Natural killer cell (primary cell): ENCODE measurements at regions not wholly inside any gene's neighbourhood (a gene's known extent, or its start where the extent isn't known, plus 50 kb on each side); places are given as distances from the start of the nearest gene placed in this dataset.

Source experiments
- ATAC-seq, 3 donors: fragments of 150-1000 bp in 2 of 3; fragments of 200-7000 bp in 1 of 3; cut with Tn5 transposase; 1 replicate in 1 of 3; 2 replicates in 2 of 3; pipeline ENCODE4 v1.10.0; 2021; ENCODE audit warnings: mild to moderate bottlenecking in 2 of 3, moderate library complexity in 2 of 3
- DNase-seq, 2 donors: peaks; one replicate each; pipeline versions ENCODE4 v3.0.0 to v3.0.0-alpha.2; 2013 to 2021; ENCODE audit warnings: mixed read lengths in 1 of 2
- H3K27ac ChIP-seq: one replicate; pipeline ENCODE4 v1.5.1; 2013; ENCODE audit warnings: mild to moderate bottlenecking, low read length
- H3K27me3 ChIP-seq: one replicate; pipeline ENCODE4 v1.6.1; 2013; ENCODE audit warnings: low read length; ENCODE audit not compliant: control insufficient read depth, insufficient read depth
- H3K36me3 ChIP-seq: one replicate; pipeline ENCODE4 v1.6.1; 2013; ENCODE audit warnings: low read length; ENCODE audit not compliant: control insufficient read depth, insufficient read depth
- H3K4me1 ChIP-seq: one replicate; pipeline ENCODE4 v1.6.1; 2013; ENCODE audit warnings: low read length; ENCODE audit not compliant: control insufficient read depth, insufficient read depth
- H3K4me3 ChIP-seq: one replicate; pipeline ENCODE4 v1.5.1; 2013; ENCODE audit warnings: low read length
- H3K9me3 ChIP-seq: one replicate; pipeline ENCODE4 v1.6.1; 2013; ENCODE audit warnings: low read length; ENCODE audit not compliant: control insufficient read depth, insufficient read depth
- H3K27ac Mint-ChIP-seq, 2 donors: one replicate each; pipeline ENCODE4 v1.8.0; 2022; ENCODE audit warnings: mild to moderate bottlenecking in 2 of 2, mixed read lengths in 2 of 2, moderate library complexity in 1 of 2
- H3K27me3 Mint-ChIP-seq, 2 donors: one replicate each; pipeline ENCODE4 v1.8.0; 2022; ENCODE audit warnings: low read depth in 2 of 2, mixed read lengths in 2 of 2
- H3K36me3 Mint-ChIP-seq: one replicate; pipeline ENCODE4 v1.8.0; 2022; ENCODE audit warnings: mixed read lengths
- H3K4me1 Mint-ChIP-seq, 2 donors: one replicate each; pipeline ENCODE4 v1.8.0; 2022; ENCODE audit warnings: mixed read lengths in 2 of 2
- H3K4me3 Mint-ChIP-seq: one replicate; pipeline ENCODE4 v1.8.0; 2022; ENCODE audit warnings: mild to moderate bottlenecking, moderate library complexity, mixed read lengths
- H3K9me3 Mint-ChIP-seq, 2 donors: one replicate each; pipeline ENCODE4 v1.8.0; 2022; ENCODE audit warnings: mixed read lengths in 2 of 2
- CTCF ChIP-seq: fragments of 200-600 bp; IDR thresholded peaks from one replicate; pipeline ENCODE4 v1.8.0; 2022; ENCODE audit warnings: antibody characterized with exemption
- WGBS: methylation state at CpG from one replicate; pipeline ENCODE4 v1.1.7; 2013; ENCODE audit warnings: missing lambda C conversion rate; ENCODE audit not compliant: insufficient coverage; 5-methylcytosine and 5-hydroxymethylcytosine counted together
- intact Hi-C: fragments of 100-400 bp; cut with micrococcal nuclease; formaldehyde crosslinking; loops from one replicate; pipeline ENCODE4 v1.14.2; 2022

- peaks cover 0 to 12% of the 10 kb centered on the region in 2 donors for H3K27me3 Mint-ChIP-seq
- no peak for ATAC-seq
Observed at GRCh38 chrX:44708470-44708869, 135.4 kb upstream of the DUSP21 start.

GRCh38 chrX:44705817-44706551 is 137.8 kb upstream of the DUSP21 start:
- 93% methylated on average over 8 of the region's 8 CpGs for WGBS
- Mint-ChIP-seq H3K4me1 (no peaks in the 10 kb centered on the region), H3K27me3 (peaks cover 0 to 17% of the 10 kb centered on the region in 2 donors), H3K4me3 (no peak overlapping the region), H3K9me3 (no peaks in the 10 kb centered on the region), H3K36me3 (no peaks in the 10 kb centered on the region), H3K27ac (no peak overlapping the region)
- DNase-seq = no peak
- no peaks in the 10 kb centered on the region for H3K36me3 ChIP-seq
- no peaks in the 10 kb centered on the region for H3K9me3 ChIP-seq
- intact Hi-C loops = no loop called here
- no peaks in the 10 kb centered on the region for H3K4me1 ChIP-seq
- H3K4me3 ChIP-seq = no peak overlapping the region
- H3K27ac ChIP-seq = no peak overlapping the region
- no peak for TF ChIP-seq CTCF
- ATAC-seq = no peak
- no peaks in the 10 kb centered on the region for H3K27me3 ChIP-seq

More at GRCh38 chrX:44708470-44708869, 135.4 kb upstream of the DUSP21 start:
- H3K9me3 Mint-ChIP-seq = no peaks in the 10 kb centered on the region
- WGBS = 22% methylated on average over 4 of the region's 5 CpGs
- no peaks in the 10 kb centered on the region for H3K4me1 Mint-ChIP-seq
- Histone ChIP-seq H3K4me3 (no peak overlapping the region), H3K27ac (no peak overlapping the region), H3K36me3 (no peaks in the 10 kb centered on the region), H3K4me1 (no peaks in the 10 kb centered on the region), H3K9me3 (no peaks in the 10 kb centered on the region), H3K27me3 (no peaks in the 10 kb centered on the region)
- H3K4me3 Mint-ChIP-seq = no peak overlapping the region
- DNase-seq = no peak
- TF ChIP-seq CTCF = no peak
- H3K36me3 Mint-ChIP-seq = no peaks in the 10 kb centered on the region
- H3K27ac Mint-ChIP-seq = no peak overlapping the region
- intact Hi-C loops = no loop called here

- H3K27me3 Mint-ChIP-seq = peaks cover 0 to 4% of the 10 kb centered on the region in 2 donors
- Histone ChIP-seq H3K27me3 (no peaks in the 10 kb centered on the region), H3K27ac (no peak overlapping the region), H3K9me3 (no peaks in the 10 kb centered on the region), H3K4me3 (no peak overlapping the region), H3K4me1 (no peaks in the 10 kb centered on the region), H3K36me3 (no peaks in the 10 kb centered on the region)
- no peaks in the 10 kb centered on the region for H3K9me3 Mint-ChIP-seq
- TF ChIP-seq CTCF = no peak
- intact Hi-C loops = no loop called here
- no peaks in the 10 kb centered on the region for H3K36me3 Mint-ChIP-seq
- H3K27ac Mint-ChIP-seq = no peak overlapping the region
- ATAC-seq (no peak), DNase-seq (no peak)
- WGBS = 100% methylated on average over 3 of the region's 3 CpGs
- no peaks in the 10 kb centered on the region for H3K4me1 Mint-ChIP-seq
- no peak overlapping the region for H3K4me3 Mint-ChIP-seq
Observed at GRCh38 chrX:44698357-44698756, 145.5 kb upstream of the DUSP21 start.

GRCh38 chrX:44693255-44693654 is 150.6 kb upstream of the DUSP21 start:
- H3K36me3 ChIP-seq = no peaks in the 10 kb centered on the region
- intact Hi-C loops = no loop called here
- no peak overlapping the region for H3K4me3 ChIP-seq
- DNase-seq = no peak
- no peak overlapping the region for H3K4me3 Mint-ChIP-seq
- no peaks in the 10 kb centered on the region for H3K27me3 Mint-ChIP-seq
- no peak overlapping the region for H3K27ac ChIP-seq
- H3K9me3 Mint-ChIP-seq = no peaks in the 10 kb centered on the region
- no peaks in the 10 kb centered on the region for H3K27me3 ChIP-seq
- TF ChIP-seq CTCF = no peak
- no peak overlapping the region for H3K27ac Mint-ChIP-seq
- no peaks in the 10 kb centered on the region for H3K4me1 Mint-ChIP-seq
- ATAC-seq = no peak
- H3K4me1 ChIP-seq = no peaks in the 10 kb centered on the region
- no CpG with 5 or more reads among the region's 3 CpGs for WGBS
- H3K9me3 ChIP-seq = no peaks in the 10 kb centered on the region
- H3K36me3 Mint-ChIP-seq = no peaks in the 10 kb centered on the region
